ENCODE measurements at regions not wholly inside any gene's neighbourhood (a gene's known extent, or its start where the extent isn't known, plus 50 kb on each side); places are given as distances from the start of the nearest gene placed in this dataset.

GRCh38 chr13:76621705-76622104 is 264.5 kb downstream of the KCTD12 start:
- H2BK12ac ChIP-seq (ENCODE audit: insufficient read length, low read depth, low read length): no peak overlapping the region
- H3K4me1 ChIP-seq (ENCODE audit: insufficient read depth, low read length): no peaks in the 10 kb centered on the region
- TF ChIP-seq CTCF (conservative IDR thresholded peaks at IDR 0.05): no peak
- no peak overlapping the region for H3K18ac ChIP-seq (ENCODE audit: insufficient read length, low read depth, low read length)
- H2AK5ac ChIP-seq (ENCODE audit: insufficient read length, low read length): no peak overlapping the region
- H3K4me1 Mint-ChIP-seq: peaks cover 4 to 5% of the 10 kb centered on the region in 2 experiments; a peak in 3 of 4 replicates
- no peak for DNase-seq
- H3T11ph ChIP-seq (ENCODE audit: low read length): no peak overlapping the region
- no peaks in the 10 kb centered on the region for H4K20me1 ChIP-seq (ENCODE audit: control insufficient read depth, insufficient read depth, insufficient read length)
- H3K27me3 Mint-ChIP-seq (ENCODE audit: low read depth): no peaks in the 10 kb centered on the region; the same call in 1 of the 2 replicates
- H3K36me3 Mint-ChIP-seq (ENCODE audit: insufficient read depth in 1 of 3, low read depth in 3 of 3): peaks cover 2 to 10% (median 2%) of the 10 kb centered on the region in 3 experiments; a peak in 5 of 7 replicates
- no peak overlapping the region for H4K5ac ChIP-seq (ENCODE audit: insufficient read length, low read depth, low read length)
- H3K9me3 ChIP-seq (ENCODE audit: control insufficient read depth, low read depth, low read length): no peaks in the 10 kb centered on the region
- no peak overlapping the region for H2AFZ ChIP-seq (ENCODE audit: low read length)
- no peak overlapping the region for H4K91ac ChIP-seq (ENCODE audit: insufficient read length, low read depth, low read length)
- H2BK15ac ChIP-seq (ENCODE audit: low read depth, low read length): no peak overlapping the region
- no peak overlapping the region for H3K4me3 Mint-ChIP-seq
- no peak overlapping the region for H3K27ac ChIP-seq (ENCODE audit: insufficient read length, low read depth, low read length)
- H3K79me1 ChIP-seq (ENCODE audit: insufficient read depth, low read depth, low read length, poor library complexity, severe bottlenecking): no peaks in the 10 kb centered on the region
- peaks cover 4% of the 10 kb centered on the region in 2 experiments; a peak in 3 of 5 replicates for H3K9me3 Mint-ChIP-seq
- no peak overlapping the region for H2BK20ac ChIP-seq (ENCODE audit: low read depth, low read length, poor library complexity, severe bottlenecking)
- no peak overlapping the region for H2BK5ac ChIP-seq (ENCODE audit: insufficient read length, low read length)
- no peak overlapping the region for H2BK120ac ChIP-seq (ENCODE audit: low read depth, low read length, poor library complexity, severe bottlenecking)
- no peak overlapping the region for H4K8ac ChIP-seq (replicated peaks; ENCODE audit: insufficient read length, low read depth, low read length)
- H3K4me2 ChIP-seq (ENCODE audit: insufficient read depth, insufficient read length, low read length): no peak overlapping the region
- no peaks in the 10 kb centered on the region for H3K79me2 ChIP-seq (ENCODE audit: insufficient read depth, low read length)
- H3K4ac ChIP-seq (ENCODE audit: low read depth, low read length): no peak overlapping the region
- H3K23ac ChIP-seq (ENCODE audit: insufficient read length, low read depth, low read length): no peak overlapping the region
- no peak overlapping the region for H3K27ac Mint-ChIP-seq
- H3K23me2 ChIP-seq (ENCODE audit: insufficient read length, low read depth, low read length, poor library complexity, severe bottlenecking): no peaks in the 10 kb centered on the region
- no peak overlapping the region for H3K14ac ChIP-seq (ENCODE audit: insufficient read depth, low read length)
- H3K56ac ChIP-seq (ENCODE audit: insufficient read length, low read depth, low read length): no peak overlapping the region
- no peaks in the 10 kb centered on the region for H3K27me3 ChIP-seq (ENCODE audit: insufficient read depth, low read length)
- H3K9ac ChIP-seq (ENCODE audit: extremely low read depth, insufficient read length, low read length): no peak overlapping the region
